Prostate gland (tissue), 2 donors: ENCODE measurements at regions not wholly inside any gene's neighbourhood (a gene's known extent, or its start where the extent isn't known, plus 50 kb on each side); places are given as distances from the start of the nearest gene placed in this dataset.

Experiments
- CTCF ChIP-seq, 4 experiments: fragments of 200-600 bp in 2 of 4; fragments of 450-650 bp in 2 of 4; sonication (generic) in 2 of 4; IDR thresholded peaks; 1 replicate in 3 of 4; 2 replicates in 1 of 4; pipeline ENCODE4 v1.5.1; 2016 to 2019; ENCODE audit warnings: antibody characterized with exemption in 4 of 4, mild to moderate bottlenecking in 2 of 4, moderate library complexity in 2 of 4
- POLR2A ChIP-seq: fragments of 450-650 bp; IDR thresholded peaks from one replicate; pipeline ENCODE4 v1.6.1; 2016; ENCODE audit warnings: antibody characterized with exemption, mild to moderate bottlenecking

- no peak for TF ChIP-seq POLR2A
- TF ChIP-seq CTCF (IDR thresholded peaks at IDR 0.05): no peak
Measured at GRCh38 chr5:42930934-42931333, 109.2 kb downstream of the ANXA2R start.
